ENCODE measurements at regions not wholly inside any gene's neighbourhood (a gene's known extent, or its start where the extent isn't known, plus 50 kb on each side); places are given as distances from the start of the nearest gene placed in this dataset.
A peak's percentile ranks its signal among the peaks of the same experiment; 100 is the strongest.
"Not testable (repeated sequence)": the region's sequence is repeated elsewhere in the genome, so short reads cannot be mapped to it uniquely, and the experiment has no call there.

DNA sequence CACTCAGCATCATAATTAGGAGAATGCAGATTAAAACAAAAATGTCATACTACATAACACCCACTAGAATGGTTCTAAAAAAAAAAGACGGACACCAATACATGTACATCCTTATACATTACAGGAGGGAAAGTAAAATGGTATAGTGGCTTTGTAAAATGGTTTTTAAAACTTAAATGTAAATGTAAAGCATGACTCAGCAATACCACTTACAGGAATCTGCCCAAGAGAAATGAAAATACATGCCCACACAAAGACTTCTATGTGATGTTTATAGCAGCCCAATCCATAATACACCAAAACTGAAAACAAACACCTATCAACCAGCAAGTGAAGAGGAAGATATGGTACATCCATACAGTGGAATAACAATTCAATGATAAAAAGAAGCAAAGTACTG lies 939.1 kb upstream of the ACO1 start:
- DNase-seq (ENCODE audit: low spot score) (no peak), FAIRE-seq (no peak)

- FAIRE-seq (no peak), DNase-seq (ENCODE audit: low spot score) (no peak)
These were observed 938.5 kb upstream of the ACO1 start for GRCh38 chr9:31445960-31446359.

DNA sequence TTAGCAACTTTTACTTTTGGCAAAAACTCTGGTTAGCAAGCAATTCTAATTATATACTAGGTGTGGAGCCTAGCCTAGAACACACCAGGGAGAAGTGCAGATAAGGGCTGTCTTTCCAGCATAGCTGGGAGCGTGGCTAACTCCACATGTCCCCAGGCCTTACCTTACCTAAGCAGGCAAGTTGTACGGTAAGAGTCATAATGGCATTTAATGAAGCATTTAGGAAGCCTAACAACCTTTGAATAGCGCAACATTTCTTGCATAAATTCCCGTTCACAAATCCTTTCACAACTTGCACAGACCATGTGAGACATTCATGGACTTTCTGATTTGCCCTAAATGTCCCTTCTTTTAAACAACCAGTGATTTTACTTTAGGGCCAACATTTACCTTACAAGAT lies 917.4 kb upstream of the ACO1 start:
- DNase-seq (ENCODE audit: low spot score) (no peak), FAIRE-seq (no peak)

DNA sequence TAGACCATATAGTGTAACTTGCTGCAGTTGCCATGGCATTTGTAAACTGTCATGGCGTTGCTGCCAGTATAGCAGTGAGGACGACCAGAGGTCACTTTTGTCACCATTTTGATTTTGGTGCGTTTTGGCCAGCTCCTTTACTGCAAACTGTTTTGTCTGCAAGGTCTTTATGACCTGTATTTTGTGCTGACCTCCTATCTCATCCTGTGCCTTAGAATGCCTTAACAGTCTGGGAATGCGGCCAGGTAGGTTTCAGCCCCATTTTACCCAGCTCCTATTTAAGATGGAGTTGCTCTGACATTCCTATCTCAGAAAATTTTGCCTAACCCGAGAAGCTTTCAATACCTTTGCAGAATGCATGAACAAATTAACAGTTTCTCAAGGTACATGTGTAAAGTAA lies 914.4 kb upstream of the ACO1 start:
- DNase-seq (ENCODE audit: low spot score) (no peak), FAIRE-seq (no peak)

DNA sequence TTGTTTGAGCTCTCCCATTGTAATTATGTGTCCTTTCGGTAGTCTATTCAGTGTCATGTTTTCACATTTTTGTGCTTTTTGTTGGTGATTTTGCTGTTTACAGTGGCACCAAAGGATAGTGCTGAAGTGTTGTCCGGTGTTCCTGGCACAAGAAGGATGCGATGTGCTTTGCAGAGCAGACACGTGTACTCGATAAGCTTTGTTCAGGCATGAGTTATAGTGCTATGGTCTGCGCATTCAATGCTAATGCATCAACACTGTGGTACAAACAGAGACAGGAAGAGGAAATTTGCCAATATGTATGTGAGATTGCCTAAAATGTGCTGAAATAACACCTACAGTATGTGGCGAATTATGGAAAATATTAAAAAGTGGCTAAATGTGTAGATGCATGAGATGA lies 913.4 kb upstream of the ACO1 start:
- FAIRE-seq (no peak), DNase-seq (ENCODE audit: low spot score) (no peak)

DNA sequence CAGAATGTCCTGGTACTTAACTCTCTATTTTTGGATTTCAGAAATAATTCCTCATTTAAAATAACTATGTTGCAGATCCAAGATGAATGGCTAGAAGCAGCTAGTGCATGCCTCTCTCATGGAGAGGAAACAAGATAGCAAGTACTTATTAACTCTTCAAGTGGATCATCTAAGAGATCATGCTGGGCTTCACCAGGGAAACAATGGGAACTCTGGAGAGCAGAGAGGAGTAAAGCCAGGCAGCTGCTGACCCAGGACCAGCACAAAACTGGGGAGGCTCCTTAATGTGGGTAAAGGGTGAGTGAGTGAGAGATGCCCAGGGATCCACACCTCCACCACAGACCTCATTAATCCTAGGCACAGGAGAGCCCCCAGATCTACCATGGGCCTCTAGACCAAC lies 897.8 kb upstream of the ACO1 start:
- FAIRE-seq = no peak
- no peak for DNase-seq (ENCODE audit: low spot score)

DNA sequence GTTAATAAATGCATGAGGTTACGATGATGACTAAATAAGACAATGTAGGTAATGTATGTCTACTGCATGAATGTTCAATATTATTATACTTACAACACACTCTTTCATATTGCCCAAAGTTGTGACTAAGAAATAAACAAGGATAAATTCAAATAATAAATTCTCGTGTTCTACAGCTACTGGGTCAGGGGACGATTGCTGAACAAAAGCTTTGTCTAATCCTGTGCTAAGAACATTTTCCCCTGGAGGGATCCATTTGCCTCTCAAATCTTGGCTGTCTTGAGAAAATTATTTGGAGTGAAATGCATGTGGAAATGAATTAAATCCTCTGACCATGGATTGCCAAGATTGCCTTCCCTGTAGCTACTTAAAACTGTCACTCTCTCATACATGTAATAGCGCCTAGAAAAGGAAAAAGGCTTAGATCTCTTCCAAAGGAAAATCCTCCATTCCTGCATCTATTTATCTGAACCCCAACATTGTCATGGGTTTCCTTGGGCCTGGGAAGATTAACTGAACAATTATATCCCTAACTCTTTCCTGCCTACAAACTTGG lies 893.8 kb upstream of the ACO1 start:
- FAIRE-seq = no peak

DNA sequence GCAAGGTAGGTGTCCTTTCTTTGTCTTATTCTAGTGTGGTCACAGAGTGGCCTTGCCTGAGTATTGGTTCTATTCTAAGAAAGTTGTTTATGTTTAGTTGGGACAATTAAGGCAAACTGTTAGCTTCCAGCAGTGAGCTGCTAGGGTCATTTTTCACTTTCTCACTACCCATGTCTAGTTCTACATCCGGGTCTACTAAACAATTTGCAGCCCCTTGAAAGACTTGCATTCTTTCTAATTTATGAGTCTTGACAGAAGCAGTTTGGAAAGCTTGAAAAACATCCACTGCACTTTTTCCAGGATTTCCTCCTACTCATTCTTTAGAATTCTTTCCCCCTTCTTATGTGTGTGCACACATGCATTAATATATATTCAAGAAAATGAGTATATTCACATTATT lies 892.2 kb upstream of the ACO1 start:
- FAIRE-seq = no peak
- no peak for DNase-seq (ENCODE audit: low spot score)

More for the DNA sequence above, 893.8 kb upstream of the ACO1 start:
- no peak for DNase-seq (ENCODE audit: low spot score)

DNA sequence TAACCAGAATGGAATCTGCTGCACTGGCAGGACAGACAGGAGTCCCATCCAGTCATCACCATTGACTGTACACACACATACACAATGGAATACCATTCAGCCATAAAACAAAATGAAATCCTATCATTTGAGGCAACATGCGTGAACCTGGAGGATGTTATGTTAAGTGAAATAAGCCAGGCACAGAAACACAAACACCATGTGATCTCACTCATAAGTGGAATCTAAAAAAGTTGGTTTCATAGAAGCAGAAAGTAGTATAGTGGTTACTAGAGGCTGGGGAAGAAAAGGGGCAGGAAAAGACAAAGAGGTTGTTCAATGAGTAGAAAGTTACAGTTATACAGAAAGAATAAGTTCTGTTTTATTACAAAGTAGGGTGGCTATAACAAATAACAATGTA lies 884.0 kb upstream of the ACO1 start:
- DNase-seq (ENCODE audit: low spot score) (no peak), FAIRE-seq (no peak)

DNA sequence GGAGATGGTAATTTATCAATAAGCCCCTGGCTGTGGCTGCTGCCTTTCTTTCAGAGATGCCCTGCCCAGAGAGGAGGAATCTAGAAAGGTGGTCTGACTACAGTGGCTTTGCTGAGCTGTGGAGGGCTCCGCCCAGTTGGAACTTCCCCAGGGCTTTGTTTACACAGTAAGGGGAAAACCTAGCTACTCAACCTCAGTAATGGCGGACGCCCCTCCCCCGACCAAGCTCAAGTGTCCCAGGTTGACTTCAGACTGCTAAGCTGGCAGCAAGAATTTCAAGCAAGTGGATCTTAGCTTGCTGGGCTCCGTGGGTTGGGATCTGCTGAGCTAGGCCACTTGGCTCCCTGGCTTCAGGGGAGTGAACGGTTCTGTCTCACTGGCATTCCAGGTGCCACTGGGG lies 865.4 kb upstream of the ACO1 start:
- FAIRE-seq (no peak), DNase-seq (ENCODE audit: low spot score) (no peak)

GRCh38 chr9:31519424-31519823 lies 865.0 kb upstream of the ACO1 start:
- no peak for FAIRE-seq

DNA sequence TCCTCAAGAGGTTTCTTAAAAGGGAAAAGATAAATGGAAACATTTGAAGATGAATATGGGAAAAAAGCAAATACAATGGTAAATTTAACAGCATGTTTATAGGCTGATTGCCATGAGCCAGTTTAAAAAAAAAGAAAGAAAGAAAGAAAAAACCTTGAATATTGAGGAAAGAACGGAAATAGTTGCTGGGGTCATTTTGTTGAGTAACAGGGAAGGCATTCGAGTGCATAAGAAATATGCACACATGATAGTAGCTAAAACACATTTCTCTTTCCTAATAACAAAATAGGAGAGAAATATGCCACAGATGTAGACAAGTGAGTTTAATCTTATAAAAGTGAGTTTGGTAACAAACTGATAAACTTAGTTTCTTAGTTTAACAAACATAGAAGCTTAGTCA lies 864.6 kb upstream of the ACO1 start:
- FAIRE-seq (no peak), DNase-seq (ENCODE audit: low spot score) (no peak)

More at GRCh38 chr9:31519424-31519823, 865.0 kb upstream of the ACO1 start:
- DNase-seq (ENCODE audit: low spot score) = no peak

DNA sequence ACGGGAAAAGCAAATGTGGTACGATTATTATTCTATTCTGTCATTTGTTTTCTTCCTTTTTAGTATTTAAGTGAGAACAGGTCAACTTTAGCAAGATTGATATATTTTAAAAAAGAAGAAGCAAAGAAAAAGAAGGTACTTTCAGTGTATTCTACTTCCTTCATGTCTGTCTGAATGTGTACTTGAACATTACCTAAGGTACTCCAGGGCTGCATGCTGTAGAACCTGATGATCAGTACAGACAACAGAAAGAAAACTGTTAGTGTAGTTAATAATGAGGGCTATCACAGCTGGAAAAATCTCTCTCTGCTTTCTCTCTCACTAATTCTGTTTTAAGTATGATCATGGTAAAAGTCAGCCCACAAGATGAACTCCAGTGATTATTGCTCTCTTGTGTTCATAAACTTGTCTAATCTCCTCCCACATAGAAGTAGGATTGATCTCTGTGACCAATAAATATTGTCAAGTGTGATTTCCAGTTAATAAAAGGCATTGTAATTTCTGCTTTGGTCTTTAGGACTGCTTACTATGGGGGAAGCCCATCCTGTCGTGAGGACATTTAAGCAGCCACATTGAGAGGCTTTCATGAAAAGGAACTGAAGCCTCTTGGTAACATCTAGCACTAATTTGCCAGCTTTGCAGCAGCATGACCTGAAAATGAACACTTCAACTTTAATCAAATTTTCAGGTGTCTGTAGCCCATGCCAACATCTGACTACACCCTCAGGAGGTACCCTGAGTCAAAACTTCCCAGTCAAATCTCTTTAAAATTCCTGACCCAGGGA lies 864.0 kb upstream of the ACO1 start:
- FAIRE-seq (no peak), DNase-seq (ENCODE audit: low spot score) (no peak)

DNA sequence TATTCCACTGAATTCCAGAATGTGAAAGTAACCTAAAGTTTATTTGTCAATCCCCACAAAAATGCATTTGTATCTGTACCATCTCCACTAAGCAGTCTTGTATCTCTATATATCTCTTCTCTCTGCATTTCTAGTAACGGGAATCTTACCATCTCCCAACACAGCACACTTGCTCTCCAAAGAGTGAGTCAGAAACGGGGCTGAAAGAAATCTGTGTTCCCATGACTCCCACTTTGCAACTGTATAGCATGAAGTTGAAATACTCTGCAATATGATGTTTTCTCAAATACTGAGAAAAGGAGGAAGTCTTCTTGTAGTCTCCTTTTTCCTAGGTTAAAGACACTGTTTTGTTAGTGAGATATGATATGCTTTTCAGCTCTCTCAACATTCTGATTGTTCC lies 848.8 kb upstream of the ACO1 start:
- FAIRE-seq (no peak), DNase-seq (ENCODE audit: low spot score) (no peak)

GRCh38 chr9:31536471-31536870 lies 848.0 kb upstream of the ACO1 start:
- DNase-seq (ENCODE audit: low spot score) = no peak
- FAIRE-seq = no peak

GRCh38 chr9:31541721-31542281 lies 842.6 kb upstream of the ACO1 start:
- FAIRE-seq (no peak), DNase-seq (ENCODE audit: low spot score) (no peak)

DNA sequence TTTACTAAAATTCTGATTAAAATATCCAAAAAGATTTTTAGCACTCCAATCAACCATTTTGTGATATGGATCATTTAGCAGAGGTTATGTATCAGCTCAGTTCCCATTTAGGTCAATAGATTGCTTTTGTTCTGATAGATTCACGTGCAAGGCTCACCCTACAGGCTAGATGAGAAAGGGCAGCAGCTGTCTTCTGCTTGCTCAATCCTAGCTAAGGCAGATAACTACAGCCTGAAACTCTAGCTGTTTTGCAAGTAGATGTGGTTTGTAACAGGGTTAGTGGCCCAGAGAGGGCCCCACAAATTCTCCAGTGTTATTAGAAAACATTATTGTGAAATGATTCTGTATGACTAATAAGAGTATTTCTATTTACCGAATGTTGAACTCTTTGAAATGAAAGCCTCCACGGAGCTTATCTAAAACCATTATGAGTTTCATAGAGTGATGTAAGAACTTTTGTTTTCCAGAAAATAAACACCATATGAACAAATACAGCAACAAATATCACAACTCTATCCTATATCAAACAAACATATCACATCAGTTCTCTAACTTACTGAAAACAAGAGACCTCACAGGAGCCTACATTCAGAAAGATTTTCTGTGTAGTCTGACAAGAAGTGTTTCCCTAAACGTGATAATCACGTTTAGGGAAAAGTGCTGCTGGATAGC lies 841.9 kb upstream of the ACO1 start:
- DNase-seq (ENCODE audit: low spot score) = peak; percentile 26
- FAIRE-seq = no peak

DNA sequence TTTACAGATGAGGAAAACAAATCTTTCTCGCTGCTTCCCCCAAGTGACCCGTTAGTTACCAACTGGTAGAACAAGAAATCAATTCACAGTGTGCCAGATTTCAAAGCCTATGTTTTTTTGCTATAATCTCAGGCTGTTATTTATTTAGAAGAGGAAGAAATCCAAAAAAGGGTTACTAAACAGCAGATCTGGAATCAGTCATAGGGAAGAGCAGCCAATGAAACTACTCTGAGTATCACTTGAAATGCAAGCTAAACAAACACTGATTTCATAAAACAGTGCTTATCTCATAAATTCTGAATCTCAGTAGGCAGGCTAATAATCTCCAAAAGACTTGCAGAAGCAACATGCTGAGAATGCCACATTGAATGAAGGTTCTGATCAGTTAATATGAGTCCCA lies 829.5 kb upstream of the ACO1 start:
- DNase-seq (ENCODE audit: low spot score) = no peak
- FAIRE-seq = no peak

- FAIRE-seq (no peak), DNase-seq (ENCODE audit: low spot score) (no peak)
These were observed 827.6 kb upstream of the ACO1 start for GRCh38 chr9:31556667-31557463.

DNA sequence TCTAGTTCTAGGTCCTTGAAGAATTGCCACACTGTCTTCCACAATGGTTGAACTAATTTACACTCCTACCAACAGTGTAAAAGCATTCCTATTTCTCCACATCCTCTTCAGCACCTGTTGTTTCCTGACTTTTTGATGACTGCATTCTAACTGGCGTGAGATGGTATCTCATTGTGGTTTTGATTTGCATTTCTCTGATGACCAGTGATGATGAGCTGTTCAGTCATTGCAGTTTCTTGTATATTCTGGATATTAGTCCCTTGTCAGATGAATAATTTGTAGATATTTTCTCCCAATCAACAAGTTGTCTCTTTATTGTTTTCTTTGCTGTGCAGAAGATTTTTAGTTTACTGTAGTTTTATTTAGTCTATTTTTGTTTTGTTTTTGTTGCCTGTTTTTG lies 812.3 kb upstream of the ACO1 start:
- not testable (repeated sequence) for FAIRE-seq; DNase-seq (ENCODE audit: low spot score)

DNA sequence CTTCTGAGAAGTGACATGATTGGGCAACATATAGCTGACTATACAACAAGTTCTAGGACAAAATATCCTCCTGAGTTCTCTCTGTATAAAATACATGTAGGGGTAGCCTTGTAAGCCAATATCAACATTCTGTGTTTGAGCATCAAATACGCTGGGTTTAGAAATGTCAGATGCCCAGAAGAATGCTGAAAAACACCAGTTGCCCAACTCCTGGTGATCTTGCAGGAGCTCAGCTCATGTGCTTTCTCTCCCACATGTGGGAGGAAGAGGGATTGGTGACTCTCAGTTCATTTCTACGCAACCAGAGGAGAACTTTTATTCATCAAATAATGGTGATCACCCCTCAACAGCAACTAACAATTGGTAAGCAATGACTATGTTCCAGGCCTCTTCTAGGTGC lies 810.9 kb upstream of the ACO1 start:
- no peak for DNase-seq (ENCODE audit: low spot score)
- no peak for FAIRE-seq

All from urothelium cell line (cell line).